Glomerular visceral epithelial cell (primary cell): ENCODE measurements at regions not wholly inside any gene's neighbourhood (a gene's known extent, or its start where the extent isn't known, plus 50 kb on each side); places are given as distances from the start of the nearest gene placed in this dataset.

ENCODE experiments used
- DNase-seq: peaks from one replicate; pipeline ENCODE4 v3.0.0-alpha.2; 2016; ENCODE audit errors: extremely low spot score

- no peak for DNase-seq
Measured at GRCh38 chr9:82495884-82496777, 507.6 kb downstream of the SPATA31D1 start.

- DNase-seq: no peak
Measured at GRCh38 chr9:82498541-82499317, 510.2 kb downstream of the SPATA31D1 start.

DNA sequence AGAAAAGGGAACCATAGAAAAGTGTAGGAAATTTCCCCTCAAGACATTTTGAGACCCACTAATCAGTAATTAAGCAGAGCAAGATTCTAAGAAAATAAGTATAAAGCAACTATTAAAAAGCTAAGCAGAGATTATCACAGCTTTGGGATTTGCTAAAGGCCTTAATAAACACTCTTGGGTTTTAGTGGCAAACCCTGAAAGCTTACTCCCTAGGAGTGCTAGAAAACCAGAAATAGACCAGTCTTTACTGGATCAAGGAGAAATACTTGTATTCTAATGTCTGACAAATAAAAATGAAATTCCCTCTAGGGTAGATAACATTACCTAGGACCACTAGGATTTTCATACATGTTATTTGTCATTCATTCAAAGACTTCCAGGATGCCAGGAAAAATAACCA is 510.8 kb downstream of the SPATA31D1 start:
- no peak for DNase-seq

GRCh38 chr9:82504620-82505019 is 516.0 kb downstream of the SPATA31D1 start:
- no peak for DNase-seq

GRCh38 chr9:82511626-82512025 is 523.1 kb downstream of the SPATA31D1 start:
- no peak for DNase-seq

DNA sequence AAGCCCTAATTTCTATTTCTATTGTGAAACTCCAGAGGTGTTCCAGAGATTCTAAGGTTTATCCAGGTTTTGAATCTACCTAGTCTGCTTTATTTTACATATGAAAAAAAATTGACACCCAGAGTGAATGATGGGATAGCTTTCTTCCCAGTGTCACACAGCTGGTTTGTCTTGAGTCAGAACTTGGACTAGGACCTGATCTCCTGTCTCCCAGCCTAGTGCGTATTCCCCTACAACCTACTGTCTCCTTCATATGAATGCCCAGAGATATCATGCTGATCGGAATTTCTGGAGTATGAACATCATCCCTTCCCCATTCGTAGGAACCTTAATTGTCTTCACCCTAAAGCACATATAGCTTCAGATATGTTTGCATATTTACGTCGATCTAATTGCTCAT is 524.2 kb downstream of the SPATA31D1 start:
- DNase-seq: no peak

DNA sequence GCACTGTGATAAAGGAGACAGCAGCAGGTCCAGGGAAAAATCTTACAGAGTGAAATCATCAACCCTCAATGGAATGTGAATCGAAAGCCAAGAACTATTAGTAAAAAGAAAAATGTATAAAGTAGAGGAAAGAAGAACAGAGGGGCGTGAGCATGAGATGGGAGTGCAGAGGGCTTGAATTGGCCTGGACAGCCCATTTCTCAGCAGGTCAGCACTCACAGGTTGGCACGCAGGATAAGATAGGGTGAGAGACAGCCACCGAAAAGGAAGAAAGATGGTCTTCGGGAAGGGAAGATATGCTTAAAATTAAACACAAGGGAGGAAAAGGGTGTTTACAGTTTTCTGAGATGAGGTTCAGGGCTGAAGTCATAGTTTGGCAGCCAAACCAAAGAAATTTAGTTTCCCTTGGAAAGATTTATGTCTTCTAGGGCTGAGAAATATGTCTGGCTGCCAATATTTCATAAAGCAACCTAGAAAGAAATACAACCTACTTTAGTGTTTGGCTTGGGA is 524.7 kb downstream of the SPATA31D1 start:
- DNase-seq: no peak

GRCh38 chr9:82513976-82514735 is 525.6 kb downstream of the SPATA31D1 start:
- no peak for DNase-seq

DNA sequence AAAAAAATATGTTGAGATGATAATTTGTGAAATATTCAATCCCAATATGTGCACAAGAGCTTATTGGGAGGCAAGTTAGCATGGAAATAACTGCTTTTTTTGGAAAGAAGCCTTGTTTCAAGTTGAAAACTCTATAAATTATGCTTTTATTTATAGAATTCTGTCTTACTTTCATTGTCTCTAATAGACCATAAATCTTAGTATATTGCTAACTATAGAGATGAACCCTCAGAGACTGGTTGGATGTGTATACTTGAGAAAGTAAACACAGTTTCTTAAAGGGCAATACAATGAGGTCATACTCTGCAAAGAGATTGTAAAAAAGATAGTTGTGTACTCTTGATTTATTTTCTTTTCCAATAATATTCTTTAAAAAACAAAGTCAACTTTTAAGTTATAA is 530.3 kb downstream of the SPATA31D1 start:
- DNase-seq: no peak

GRCh38 chr9:82519332-82519731 is 530.8 kb downstream of the SPATA31D1 start:
- DNase-seq: no peak

DNA sequence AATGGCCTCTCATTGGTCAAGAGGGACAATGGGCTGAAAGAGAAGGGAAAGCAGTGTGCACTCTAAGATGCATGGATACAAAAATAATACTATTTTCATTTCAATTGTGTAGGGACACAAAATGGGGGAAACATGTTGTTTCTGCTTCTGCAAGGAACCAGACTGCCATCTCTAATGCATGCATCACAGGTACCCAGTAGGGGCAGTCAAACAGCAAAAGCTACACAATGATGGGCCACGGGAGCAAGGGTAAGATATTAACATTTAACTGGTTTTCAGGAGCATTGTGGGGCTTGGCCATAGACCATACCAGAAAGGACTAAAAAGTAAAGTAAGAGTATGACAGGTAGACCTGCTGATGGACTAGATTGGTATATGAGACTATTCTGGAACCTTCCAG is 535.8 kb downstream of the SPATA31D1 start:
- DNase-seq: no peak

GRCh38 chr9:82526577-82526976 is 536.4 kb downstream of the RASEF start:
- DNase-seq: no peak

GRCh38 chr9:82531795-82532194 is 531.1 kb downstream of the RASEF start:
- no peak for DNase-seq

- no peak for DNase-seq
Measured at GRCh38 chr9:82532504-82533180, 530.3 kb downstream of the RASEF start.

GRCh38 chr9:82535432-82535998 is 527.4 kb downstream of the RASEF start:
- DNase-seq: peak; percentile 8

- DNase-seq: no peak
Measured at GRCh38 chr9:82538634-82539033, 524.3 kb downstream of the RASEF start.

- no peak for DNase-seq
Measured at GRCh38 chr9:82539146-82539545, 523.8 kb downstream of the RASEF start.

DNA sequence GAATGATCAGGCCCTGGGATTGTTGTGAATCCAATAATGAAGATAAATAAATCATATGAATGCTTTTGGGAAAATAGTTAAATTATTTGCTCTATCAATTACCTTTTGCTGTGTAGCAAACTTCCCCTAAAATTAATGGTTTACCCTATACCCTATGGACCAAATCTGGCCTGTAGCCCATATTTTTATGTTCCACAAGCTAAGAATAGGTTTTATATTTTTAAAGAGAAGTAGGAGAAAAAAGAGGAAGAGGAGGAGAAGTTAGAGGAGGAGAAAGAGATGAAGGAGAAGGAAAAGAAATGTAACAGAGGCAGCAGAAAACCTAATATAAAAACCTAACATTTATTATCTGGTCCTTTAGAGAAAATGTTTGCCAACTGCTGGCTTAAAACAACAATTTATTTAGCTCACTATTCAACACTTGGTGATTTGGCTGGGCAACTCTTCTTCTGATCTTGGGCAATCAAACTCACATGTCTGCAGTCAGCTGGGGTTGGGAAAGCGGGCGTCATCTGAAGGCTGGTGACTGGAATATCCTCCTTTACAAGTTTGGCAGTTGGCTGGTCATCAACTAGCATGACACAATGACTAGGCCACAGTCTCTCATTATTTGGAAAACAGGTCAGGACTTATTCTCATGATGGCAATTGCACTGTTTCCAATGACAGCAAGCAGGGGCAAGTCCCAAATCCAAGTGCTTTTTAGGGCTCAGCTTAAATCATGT is 522.9 kb downstream of the RASEF start:
- DNase-seq: no peak

- DNase-seq: no peak
Measured at GRCh38 chr9:82543726-82544125, 519.2 kb downstream of the RASEF start.

DNA sequence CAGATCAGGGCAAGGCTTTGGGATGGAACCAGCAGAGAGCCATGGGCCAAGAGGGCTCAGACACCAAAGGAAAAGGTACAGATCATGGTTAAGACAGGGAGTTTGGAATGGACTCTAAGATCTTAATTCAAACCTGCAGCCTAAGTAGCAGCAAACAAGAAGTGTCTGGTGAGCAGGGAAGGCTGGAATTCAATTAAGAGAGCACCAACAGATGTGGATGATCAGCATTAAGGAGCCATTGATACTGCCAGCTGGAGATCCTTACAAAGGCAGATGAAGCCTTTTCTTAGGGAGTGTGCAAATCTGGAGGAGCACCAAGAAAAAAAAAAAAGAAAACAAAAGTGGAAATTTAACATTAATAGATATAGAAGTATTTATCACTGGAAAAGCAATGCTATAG is 516.8 kb downstream of the RASEF start:
- DNase-seq: no peak
